ENCODE measurements at regions not wholly inside any gene's neighbourhood (a gene's known extent, or its start where the extent isn't known, plus 50 kb on each side); places are given as distances from the start of the nearest gene placed in this dataset.

- Histone ChIP-seq H3K4me1 (ENCODE audit: insufficient read depth, low read length, severe bottlenecking) (no peaks in the 10 kb centered on the region), H2AFZ (ENCODE audit: low read length) (no peak overlapping the region), H4K20me1 (ENCODE audit: insufficient read depth, low read length) (no peaks in the 10 kb centered on the region), H3K36me3 (ENCODE audit: insufficient read depth, low read length) (no peaks in the 10 kb centered on the region), H3K4me2 (ENCODE audit: low read length) (no peak overlapping the region), H3K4me3 (ENCODE audit: low read depth, low read length, poor library complexity, severe bottlenecking) (no peak overlapping the region), H3F3A (ENCODE audit: insufficient read depth, low read length) (no peaks in the 10 kb centered on the region), H3K27me3 (ENCODE audit: insufficient read depth, low read length) (no peaks in the 10 kb centered on the region), H3K9ac (ENCODE audit: low read length) (no peak overlapping the region), H3K79me2 (ENCODE audit: insufficient read depth, low read length) (no peaks in the 10 kb centered on the region), H3K27ac (ENCODE audit: low read depth, low read length, poor library complexity, severe bottlenecking) (no peak overlapping the region), H3K9me2 (ENCODE audit: low read depth, low read length) (no peaks in the 10 kb centered on the region), H3K9me3 (ENCODE audit: low read length) (no peaks in the 10 kb centered on the region; the same call in 1 of the 2 replicates)
- TF ChIP-seq CTCF (IDR thresholded peaks at IDR 0.05; ENCODE audit: low read length) (no peak), EZH2 (IDR thresholded peaks at IDR 0.05; ENCODE audit: borderline replicate concordance, low read length) (no peak)
These were observed 1087.6 kb upstream of the CITED2 start for GRCh38 chr6:140462076-140462452.

GRCh38 chr6:140460267-140460666 is 1085.8 kb upstream of the CITED2 start:
- Histone ChIP-seq H4K20me1 (ENCODE audit: insufficient read depth, low read length) (no peaks in the 10 kb centered on the region), H2AFZ (ENCODE audit: low read length) (no peak overlapping the region), H3F3A (ENCODE audit: insufficient read depth, low read length) (no peaks in the 10 kb centered on the region), H3K9me2 (ENCODE audit: low read depth, low read length) (no peaks in the 10 kb centered on the region), H3K79me2 (ENCODE audit: insufficient read depth, low read length) (no peaks in the 10 kb centered on the region), H3K36me3 (ENCODE audit: insufficient read depth, low read length) (no peaks in the 10 kb centered on the region), H3K4me1 (ENCODE audit: insufficient read depth, low read length, severe bottlenecking) (no peaks in the 10 kb centered on the region), H3K4me2 (ENCODE audit: low read length) (no peak overlapping the region), H3K9ac (ENCODE audit: low read length) (no peak overlapping the region), H3K27me3 (ENCODE audit: insufficient read depth, low read length) (no peaks in the 10 kb centered on the region), H3K4me3 (ENCODE audit: low read depth, low read length, poor library complexity, severe bottlenecking) (no peak overlapping the region), H3K9me3 (ENCODE audit: low read length) (no peaks in the 10 kb centered on the region), H3K27ac (ENCODE audit: low read depth, low read length, poor library complexity, severe bottlenecking) (no peak overlapping the region)
- TF ChIP-seq CTCF (IDR thresholded peaks at IDR 0.05; ENCODE audit: low read length) (no peak), EZH2 (IDR thresholded peaks at IDR 0.05; ENCODE audit: borderline replicate concordance, low read length) (no peak)

- Histone ChIP-seq H3F3A (ENCODE audit: insufficient read depth, low read length) (no peaks in the 10 kb centered on the region), H3K9ac (ENCODE audit: low read length) (no peak overlapping the region), H3K36me3 (ENCODE audit: insufficient read depth, low read length) (no peaks in the 10 kb centered on the region), H2AFZ (ENCODE audit: low read length) (no peak overlapping the region), H4K20me1 (ENCODE audit: insufficient read depth, low read length) (no peaks in the 10 kb centered on the region), H3K4me1 (ENCODE audit: insufficient read depth, low read length, severe bottlenecking) (no peaks in the 10 kb centered on the region), H3K4me2 (ENCODE audit: low read length) (no peak overlapping the region), H3K9me2 (ENCODE audit: low read depth, low read length) (no peaks in the 10 kb centered on the region), H3K27ac (ENCODE audit: low read depth, low read length, poor library complexity, severe bottlenecking) (no peak overlapping the region), H3K27me3 (ENCODE audit: insufficient read depth, low read length) (no peaks in the 10 kb centered on the region), H3K4me3 (ENCODE audit: low read depth, low read length, poor library complexity, severe bottlenecking) (no peak overlapping the region), H3K79me2 (ENCODE audit: insufficient read depth, low read length) (no peaks in the 10 kb centered on the region), H3K9me3 (ENCODE audit: low read length) (no peaks in the 10 kb centered on the region)
- TF ChIP-seq EZH2 (IDR thresholded peaks at IDR 0.05; ENCODE audit: borderline replicate concordance, low read length) (no peak), CTCF (IDR thresholded peaks at IDR 0.05; ENCODE audit: low read length) (no peak)
These were observed 1084.8 kb upstream of the CITED2 start for GRCh38 chr6:140459209-140459608.
